Erythroblast (primary cell): ENCODE measurements at regions not wholly inside any gene's neighbourhood (a gene's known extent, or its start where the extent isn't known, plus 50 kb on each side); places are given as distances from the start of the nearest gene placed in this dataset.

Experiments used
- GATA1 ChIP-seq: IDR thresholded peaks from 2 replicates; pipeline ENCODE4 v1.6.1; 2011; ENCODE audit warnings: low read depth, mild to moderate bottlenecking, control low read depth, low read length, moderate library complexity
- POLR2A ChIP-seq: IDR thresholded peaks from 2 replicates; pipeline ENCODE4 v1.6.1; 2011; ENCODE audit warnings: mild to moderate bottlenecking, low read length

GRCh38 chr11:69218946-69219720, 63.4 kb downstream of the SMIM38 start:
- TF ChIP-seq POLR2A (no peak), GATA1 (no peak)
